NCI-H2171 treated with DMSO at 0.1 percent for 48 hours (cell line): ENCODE measurements at regions not wholly inside any gene's neighbourhood (a gene's known extent, or its start where the extent isn't known, plus 50 kb on each side); places are given as distances from the start of the nearest gene placed in this dataset.
A peak's percentile ranks its signal among the peaks of the same experiment; 100 is the strongest.
"Not testable (repeated sequence)": the region's sequence is repeated elsewhere in the genome, so short reads cannot be mapped to it uniquely, and the experiment has no call there.

Source experiments
- DNase-seq: peaks from one replicate; lab custom pipeline; 2025; lab: John Stamatoyannopoulos, UW

GRCh38 chr3:78424656-78425055, 1343.1 kb downstream of the ROBO1 start:
- DNase-seq: no peak

GRCh38 chr3:78426454-78426853, 1341.3 kb downstream of the ROBO1 start:
- no peak for DNase-seq

GRCh38 chr3:78427303-78427702, 1340.5 kb downstream of the ROBO1 start:
- DNase-seq: no peak

- DNase-seq: no peak
Observed at GRCh38 chr3:78430741-78431140, 1337.1 kb downstream of the ROBO1 start.

GRCh38 chr3:78434801-78435200, 1333.0 kb downstream of the ROBO1 start:
- DNase-seq: no peak

- no peak for DNase-seq
Observed at GRCh38 chr3:78455166-78455565, 1312.6 kb downstream of the ROBO1 start.

GRCh38 chr3:78455712-78456433, 1311.9 kb downstream of the ROBO1 start:
- no peak for DNase-seq

GRCh38 chr3:78459796-78460195, 1308.0 kb downstream of the ROBO1 start:
- DNase-seq: no peak

- DNase-seq: no peak
Observed at GRCh38 chr3:78462021-78462420, 1305.8 kb downstream of the ROBO1 start.

GRCh38 chr3:78476076-78476475, 1291.7 kb downstream of the ROBO1 start:
- no peak for DNase-seq

GRCh38 chr3:78481050-78481449, 1286.7 kb downstream of the ROBO1 start:
- no peak for DNase-seq

GRCh38 chr3:78483090-78483489, 1284.7 kb downstream of the ROBO1 start:
- DNase-seq: no peak

GRCh38 chr3:78494851-78495250, 1272.9 kb downstream of the ROBO1 start:
- DNase-seq: peak; percentile 91

GRCh38 chr3:78495301-78495700, 1272.5 kb downstream of the ROBO1 start:
- peak; percentile 13 for DNase-seq

GRCh38 chr3:78496501-78496900, 1271.3 kb downstream of the ROBO1 start:
- peak; percentile 68 for DNase-seq

GRCh38 chr3:78497021-78497420, 1270.8 kb downstream of the ROBO1 start:
- peak; percentile 74 for DNase-seq

GRCh38 chr3:78497767-78498166, 1270.0 kb downstream of the ROBO1 start:
- peak; percentile 93 for DNase-seq

- no peak for DNase-seq
Observed at GRCh38 chr3:78506061-78506460, 1261.7 kb downstream of the ROBO1 start.

GRCh38 chr3:78506581-78507195, 1261.1 kb downstream of the ROBO1 start:
- peak; percentile 5 for DNase-seq

- no peak for DNase-seq
Observed at GRCh38 chr3:78507196-78507984, 1260.4 kb downstream of the ROBO1 start.

- DNase-seq: no peak
Observed at GRCh38 chr3:78511840-78512239, 1256.0 kb downstream of the ROBO1 start.

GRCh38 chr3:78512786-78513185, 1255.0 kb downstream of the ROBO1 start:
- DNase-seq: not testable (repeated sequence)

GRCh38 chr3:78516437-78516836, 1251.4 kb downstream of the ROBO1 start:
- DNase-seq: no peak
